SK-N-SH (cell line): ENCODE measurements at regions not wholly inside any gene's neighbourhood (a gene's known extent, or its start where the extent isn't known, plus 50 kb on each side); places are given as distances from the start of the nearest gene placed in this dataset.

Source experiments
- CTCF ChIA-PET: fragments of 300-600, 350-600 bp; formaldehyde crosslinking; extraction: SDS; loops from one replicate; lab custom pipeline; 2021; lab: Yijun Ruan, JAX
- POLR2A ChIA-PET: fragments of 350-600 bp; sonication (Branson Sonifier 250); formaldehyde crosslinking; extraction: SDS; loops from one replicate; lab custom pipeline; 2020; ENCODE audit warnings: antibody characterized with exemption, inconsistent platforms; lab: Yijun Ruan, JAX
- DNase-seq: peaks from one replicate; pipeline ENCODE4 v3.0.0; 2012
- H2AFZ ChIP-seq: fragments of 200-600 bp; sonication (generic); 2 replicates; pipeline ENCODE4 v1.8.1; 2016; ENCODE audit warnings: antibody characterized with exemption, mild to moderate bottlenecking, low read depth
- H3F3A ChIP-seq: fragments of 200-600 bp; sonication (generic); replicated peaks from 2 replicates; pipeline ENCODE3; 2016; ENCODE audit warnings: antibody characterized with exemption, mild to moderate bottlenecking; ENCODE audit not compliant: insufficient read depth
- H3K27ac ChIP-seq, 2 experiments: fragments of 200-500 bp in 1 of 2; fragments of 200-600 bp in 1 of 2; sonication (Bioruptor generic) in 1 of 2; sonication (generic), shearing (Covaris generic) in 1 of 2; 2 replicates each; pipeline versions ENCODE4 v1.5.1 to v1.6.1; 2014 to 2016; ENCODE audit warnings: low read depth in 2 of 2, inconsistent platforms in 1 of 2, low read length in 1 of 2, mild to moderate bottlenecking in 1 of 2, mixed read lengths in 1 of 2
- H3K27me3 ChIP-seq: fragments of 200-600 bp; sonication (generic), shearing (Covaris generic); 2 replicates; pipeline ENCODE4 v1.6.1; 2016; ENCODE audit warnings: mixed run types; ENCODE audit not compliant: insufficient read depth
- H3K36me3 ChIP-seq, 2 experiments: fragments of 200-500 bp in 1 of 2; fragments of 200-600 bp in 1 of 2; sonication (Bioruptor generic) in 1 of 2; sonication (generic) in 1 of 2; replicated peaks in 1 of 2; 2 replicates each; pipeline versions ENCODE3 to v1.5.1; 2014 to 2016; ENCODE audit warnings: low read length in 1 of 2, mild to moderate bottlenecking in 1 of 2; ENCODE audit not compliant: insufficient read depth in 2 of 2, control insufficient read depth in 1 of 2
- H3K4me1 ChIP-seq, 2 experiments: fragments of 200-500 bp in 1 of 2; fragments of 200-600 bp in 1 of 2; sonication (Bioruptor generic) in 1 of 2; sonication (generic), shearing (Covaris generic) in 1 of 2; 2 replicates each; pipeline versions ENCODE4 v1.5.1 to v1.6.1; 2014 to 2016; ENCODE audit warnings: low read depth in 1 of 2, low read length in 1 of 2, mixed run types in 1 of 2; ENCODE audit not compliant: insufficient read depth in 2 of 2, control insufficient read depth in 1 of 2
- H3K4me2 ChIP-seq: fragments of 200-600 bp; sonication (generic), shearing (Covaris generic); 2 replicates; pipeline ENCODE4 v1.6.1; 2017; ENCODE audit warnings: mixed run types
- H3K4me3 ChIP-seq, 2 experiments: fragments of 200-500 bp in 1 of 2; fragments of 200-600 bp in 1 of 2; sonication (Bioruptor generic) in 1 of 2; sonication (generic), shearing (Covaris generic) in 1 of 2; 2 replicates each; pipeline versions ENCODE4 v1.5.1 to v1.8.1; 2014 to 2016; ENCODE audit warnings: low read depth in 2 of 2, inconsistent platforms in 1 of 2, low read length in 1 of 2, mild to moderate bottlenecking in 1 of 2, mixed read lengths in 1 of 2, moderate library complexity in 1 of 2
- H3K79me2 ChIP-seq: fragments of 200-600 bp; sonication (generic); 2 replicates; pipeline ENCODE4 v1.8.1; 2017; ENCODE audit warnings: mild to moderate bottlenecking; ENCODE audit not compliant: insufficient read depth
- H3K9ac ChIP-seq: fragments of 200-600 bp; sonication (generic); 2 replicates; pipeline ENCODE4 v1.6.1; 2017; ENCODE audit warnings: mixed run types
- H3K9me2 ChIP-seq: fragments of 200-600 bp; sonication (generic); 2 replicates; pipeline ENCODE4 v1.6.1; 2017; ENCODE audit warnings: mixed run types
- H3K9me3 ChIP-seq: fragments of 200-600 bp; sonication (generic); 2 replicates; pipeline ENCODE4 v1.6.1; 2017; ENCODE audit warnings: mixed run types, mild to moderate bottlenecking, moderate library complexity
- H4K20me1 ChIP-seq: fragments of 200-600 bp; sonication (generic); 2 replicates; pipeline ENCODE4 v1.6.1; 2017; ENCODE audit warnings: mild to moderate bottlenecking, mixed run types; ENCODE audit not compliant: insufficient read depth
- CHD2 ChIP-seq: fragments of 150-350 bp; IDR thresholded peaks from 2 replicates; pipeline ENCODE4 v1.6.1; 2018; ENCODE audit warnings: low read length; ENCODE audit not compliant: partially characterized antibody
- ELF1 ChIP-seq: IDR thresholded peaks from 2 replicates; pipeline ENCODE4 v1.4.0; 2012
- FOSL2 ChIP-seq: IDR thresholded peaks from 2 replicates; pipeline ENCODE4 v1.4.0; 2012; ENCODE audit warnings: low read depth, mild to moderate bottlenecking, moderate library complexity, borderline replicate concordance
- GABPA ChIP-seq: IDR thresholded peaks from 2 replicates; pipeline ENCODE4 v1.4.0; 2012; ENCODE audit warnings: low read depth, mild to moderate bottlenecking
- JUND ChIP-seq: IDR thresholded peaks from 2 replicates; pipeline ENCODE4 v1.4.0; 2012
- MEF2A ChIP-seq: IDR thresholded peaks from 2 replicates; pipeline ENCODE4 v1.4.0; 2012; ENCODE audit warnings: low read depth, borderline replicate concordance
- MXI1 ChIP-seq: IDR thresholded peaks from 2 replicates; pipeline ENCODE4 v1.6.1; 2012; ENCODE audit warnings: mild to moderate bottlenecking, low read depth, low read length, improper control_type of control experiment
- REST ChIP-seq: IDR thresholded peaks from 2 replicates; pipeline ENCODE4 v1.6.1; 2012; ENCODE audit warnings: mild to moderate bottlenecking, low read depth, low read length, moderate library complexity
- RXRA ChIP-seq: IDR thresholded peaks from 2 replicates; pipeline ENCODE4 v1.4.0; 2012; ENCODE audit warnings: low read depth, mild to moderate bottlenecking, borderline replicate concordance
- TEAD4 ChIP-seq: IDR thresholded peaks from 2 replicates; pipeline ENCODE4 v1.4.0; 2012; ENCODE audit warnings: mild to moderate bottlenecking, borderline replicate concordance; ENCODE audit not compliant: insufficient read depth
- WGBS: methylation state at CpG from one replicate; pipeline ENCODE4 v1.1.6; 2017; ENCODE audit warnings: low lambda C conversion rate; 5-methylcytosine and 5-hydroxymethylcytosine counted together
- TF ChIP-seq, protein P1 (sequence below): IDR thresholded peaks from 2 replicates; pipeline ENCODE4 v1.4.0; 2012; ENCODE audit warnings: low read depth
- TF ChIP-seq, protein P2 (sequence below): fragments of 150-350 bp; IDR thresholded peaks from 2 replicates; pipeline ENCODE4 v1.6.1; 2017; ENCODE audit warnings: antibody characterized with exemption, low read length, low read depth, borderline replicate concordance

GRCh38 chr6:21317642-21318041 lies 275.9 kb upstream of the SOX4 start (continued):
- TF ChIP-seq REST (no peak), GABPA (no peak)
- TF ChIP-seq, protein P1, sequence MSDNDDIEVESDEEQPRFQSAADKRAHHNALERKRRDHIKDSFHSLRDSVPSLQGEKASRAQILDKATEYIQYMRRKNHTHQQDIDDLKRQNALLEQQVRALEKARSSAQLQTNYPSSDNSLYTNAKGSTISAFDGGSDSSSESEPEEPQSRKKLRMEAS, result no peak

DNA sequence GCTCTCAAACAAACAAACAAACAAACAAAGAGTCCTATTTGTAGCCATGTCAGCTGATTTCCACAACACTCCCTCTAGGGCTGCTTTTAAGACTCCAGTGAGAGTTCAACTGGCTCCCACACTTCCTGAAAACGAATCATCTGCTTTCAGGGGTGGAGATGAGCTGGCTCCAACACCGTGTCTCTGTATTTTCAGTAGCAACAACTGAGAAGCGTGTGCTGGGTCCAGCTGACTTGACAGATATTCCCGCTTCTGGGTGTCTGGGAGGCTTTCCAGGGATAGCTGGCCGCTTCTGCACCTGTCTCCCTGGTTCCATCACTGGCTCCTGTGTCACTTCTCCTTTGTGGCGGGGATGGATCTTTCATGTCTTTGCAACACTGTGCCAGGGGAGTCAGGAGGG lies 272.5 kb upstream of the SOX4 start:
- no peaks in the 10 kb centered on the region for H4K20me1 ChIP-seq
- POLR2A ChIA-PET, result no interaction called here
- no peak overlapping the region for H3K4me3 ChIP-seq
- no peaks in the 10 kb centered on the region for H3K9me2 ChIP-seq
- H3K4me1 ChIP-seq, result peaks cover 0 to 5% of the 10 kb centered on the region in 2 experiments; a peak in 1 of 4 replicates
- H3K36me3 ChIP-seq, result no peaks in the 10 kb centered on the region
- CTCF ChIA-PET, result no interaction called here
- H3K9ac ChIP-seq, result no peak overlapping the region
- no peak overlapping the region for H3K27ac ChIP-seq
- H3K9me3 ChIP-seq, result no peaks in the 10 kb centered on the region
- no peak overlapping the region for H2AFZ ChIP-seq
- no peaks in the 10 kb centered on the region for H3F3A ChIP-seq
- H3K79me2 ChIP-seq, result no peaks in the 10 kb centered on the region
- DNase-seq, result no peak
- no peak overlapping the region for H3K4me2 ChIP-seq
- no peaks in the 10 kb centered on the region for H3K27me3 ChIP-seq
- TF ChIP-seq MEF2A, result no peak
- no peak for TF ChIP-seq JUND
- no peak for TF ChIP-seq ELF1
- no peak for TF ChIP-seq TEAD4
- no peak for TF ChIP-seq CHD2
- TF ChIP-seq, protein P2, sequence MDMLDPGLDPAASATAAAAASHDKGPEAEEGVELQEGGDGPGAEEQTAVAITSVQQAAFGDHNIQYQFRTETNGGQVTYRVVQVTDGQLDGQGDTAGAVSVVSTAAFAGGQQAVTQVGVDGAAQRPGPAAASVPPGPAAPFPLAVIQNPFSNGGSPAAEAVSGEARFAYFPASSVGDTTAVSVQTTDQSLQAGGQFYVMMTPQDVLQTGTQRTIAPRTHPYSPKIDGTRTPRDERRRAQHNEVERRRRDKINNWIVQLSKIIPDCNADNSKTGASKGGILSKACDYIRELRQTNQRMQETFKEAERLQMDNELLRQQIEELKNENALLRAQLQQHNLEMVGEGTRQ, result no peak
- TF ChIP-seq FOSL2, result no peak
- 53% methylated on average over 6 of the region's 6 CpGs for WGBS

- CTCF ChIA-PET, result no interaction called here
Observed at GRCh38 chr6:21321531-21321930, 272.0 kb upstream of the SOX4 start.

More at GRCh38 chr6:21321531-21321930, 272.0 kb upstream of the SOX4 start:
- DNase-seq, result no peak
- Histone ChIP-seq H3K27ac (no peak overlapping the region), H3K9ac (no peak overlapping the region), H3K9me3 (no peaks in the 10 kb centered on the region), H3K4me2 (no peak overlapping the region), H3F3A (no peaks in the 10 kb centered on the region), H3K9me2 (no peaks in the 10 kb centered on the region), H4K20me1 (no peaks in the 10 kb centered on the region), H2AFZ (no peak overlapping the region), H3K79me2 (no peaks in the 10 kb centered on the region), H3K4me1 (peaks cover 0 to 5% of the 10 kb centered on the region in 2 experiments; a peak in 1 of 4 replicates), H3K4me3 (no peak overlapping the region), H3K27me3 (no peaks in the 10 kb centered on the region), H3K36me3 (no peaks in the 10 kb centered on the region)
- no peak for TF ChIP-seq RXRA
- TF ChIP-seq MXI1, result no peak
- 77% methylated on average over 2 of the region's 2 CpGs for WGBS
- POLR2A ChIA-PET, result no interaction called here
